UCSD-AML1 (cell line): ENCODE measurements at regions not wholly inside any gene's neighbourhood (a gene's known extent, or its start where the extent isn't known, plus 50 kb on each side); places are given as distances from the start of the nearest gene placed in this dataset.

ENCODE experiments used
- DNase-seq: peaks from one replicate; lab custom pipeline; 2025; ENCODE audit not compliant: unreplicated experiment; lab: John Stamatoyannopoulos, UW

GRCh38 chr13:74329962-74330361 lies 195.8 kb upstream of the KLF12 start:
- no peak for DNase-seq

GRCh38 chr13:74325106-74325505 lies 190.9 kb upstream of the KLF12 start:
- DNase-seq: no peak

GRCh38 chr13:74324338-74324737 lies 190.1 kb upstream of the KLF12 start:
- DNase-seq: no peak

GRCh38 chr13:74322562-74322961 lies 188.4 kb upstream of the KLF12 start:
- no peak for DNase-seq

GRCh38 chr13:74320282-74320681 lies 186.1 kb upstream of the KLF12 start:
- no peak for DNase-seq

- DNase-seq: no peak
Observed at GRCh38 chr13:74316547-74316946, 182.3 kb upstream of the KLF12 start.

GRCh38 chr13:74306496-74306895 lies 172.3 kb upstream of the KLF12 start:
- DNase-seq: no peak

- no peak for DNase-seq
Observed at GRCh38 chr13:74305876-74306275, 171.7 kb upstream of the KLF12 start.

- DNase-seq: no peak
Observed at GRCh38 chr13:74301258-74301935, 167.2 kb upstream of the KLF12 start.

GRCh38 chr13:74300162-74300561 lies 166.0 kb upstream of the KLF12 start:
- DNase-seq: no peak

- no peak for DNase-seq
Observed at GRCh38 chr13:74299721-74300120, 165.5 kb upstream of the KLF12 start.

GRCh38 chr13:74298923-74299322 lies 164.7 kb upstream of the KLF12 start:
- DNase-seq: no peak

- DNase-seq: no peak
Observed at GRCh38 chr13:74289861-74290773, 155.9 kb upstream of the KLF12 start.

- no peak for DNase-seq
Observed at GRCh38 chr13:74289107-74289506, 154.9 kb upstream of the KLF12 start.

GRCh38 chr13:74288361-74288911 lies 154.2 kb upstream of the KLF12 start:
- DNase-seq: no peak

- DNase-seq: peak; percentile 7
Observed at GRCh38 chr13:74287724-74288169, 153.5 kb upstream of the KLF12 start.

GRCh38 chr13:74280795-74281490 lies 146.7 kb upstream of the KLF12 start:
- no peak for DNase-seq

GRCh38 chr13:74280093-74280794 lies 146.0 kb upstream of the KLF12 start:
- no peak for DNase-seq

- no peak for DNase-seq
Observed at GRCh38 chr13:74278901-74279300, 144.7 kb upstream of the KLF12 start.

GRCh38 chr13:74274916-74275315 lies 140.7 kb upstream of the KLF12 start:
- no peak for DNase-seq

- no peak for DNase-seq
Observed at GRCh38 chr13:74273581-74273980, 139.4 kb upstream of the KLF12 start.
